ENCODE measurements at regions not wholly inside any gene's neighbourhood (a gene's known extent, or its start where the extent isn't known, plus 50 kb on each side); places are given as distances from the start of the nearest gene placed in this dataset.

GRCh38 chr15:25236143-25236860 is 202.5 kb downstream of the UBE3A start:
- no peak for DNase-seq
- Histone ChIP-seq H3K27ac (no peak overlapping the region), H3K4me3 (no peak overlapping the region), H3K4me1 (no peaks in the 10 kb centered on the region), H3K27me3 (no peaks in the 10 kb centered on the region), H3K9me3 (no peaks in the 10 kb centered on the region), H3K36me3 (no peaks in the 10 kb centered on the region), H3K9ac (ENCODE audit: low read depth in 2 of 2, low read length in 2 of 2) (no peak overlapping the region)
- TF ChIP-seq, protein P1, sequence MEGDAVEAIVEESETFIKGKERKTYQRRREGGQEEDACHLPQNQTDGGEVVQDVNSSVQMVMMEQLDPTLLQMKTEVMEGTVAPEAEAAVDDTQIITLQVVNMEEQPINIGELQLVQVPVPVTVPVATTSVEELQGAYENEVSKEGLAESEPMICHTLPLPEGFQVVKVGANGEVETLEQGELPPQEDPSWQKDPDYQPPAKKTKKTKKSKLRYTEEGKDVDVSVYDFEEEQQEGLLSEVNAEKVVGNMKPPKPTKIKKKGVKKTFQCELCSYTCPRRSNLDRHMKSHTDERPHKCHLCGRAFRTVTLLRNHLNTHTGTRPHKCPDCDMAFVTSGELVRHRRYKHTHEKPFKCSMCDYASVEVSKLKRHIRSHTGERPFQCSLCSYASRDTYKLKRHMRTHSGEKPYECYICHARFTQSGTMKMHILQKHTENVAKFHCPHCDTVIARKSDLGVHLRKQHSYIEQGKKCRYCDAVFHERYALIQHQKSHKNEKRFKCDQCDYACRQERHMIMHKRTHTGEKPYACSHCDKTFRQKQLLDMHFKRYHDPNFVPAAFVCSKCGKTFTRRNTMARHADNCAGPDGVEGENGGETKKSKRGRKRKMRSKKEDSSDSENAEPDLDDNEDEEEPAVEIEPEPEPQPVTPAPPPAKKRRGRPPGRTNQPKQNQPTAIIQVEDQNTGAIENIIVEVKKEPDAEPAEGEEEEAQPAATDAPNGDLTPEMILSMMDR (IDR thresholded peaks at IDR 0.05), result no peak
- intact Hi-C loops (cut with DNase I), result no loop called here

DNA sequence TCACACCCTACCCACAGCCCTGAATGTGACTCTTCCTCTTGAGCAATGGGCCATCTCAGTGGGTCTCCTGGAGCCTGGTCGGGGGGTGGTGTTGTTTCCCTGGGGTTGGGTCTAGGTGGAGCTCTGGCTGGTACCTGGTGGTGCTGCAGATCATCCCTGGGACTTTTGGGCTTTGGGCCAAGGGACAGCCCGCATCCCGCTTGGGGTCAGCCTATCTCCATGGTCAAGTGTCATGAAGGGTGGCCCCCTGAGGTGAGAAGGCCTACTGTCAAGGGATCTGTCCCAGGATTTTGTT is 202.0 kb downstream of the UBE3A start:
- TF ChIP-seq, protein P1 (IDR thresholded peaks at IDR 0.05), result no peak
- Histone ChIP-seq H3K9ac (ENCODE audit: low read depth in 2 of 2, low read length in 2 of 2) (no peak overlapping the region), H3K9me3 (no peaks in the 10 kb centered on the region), H3K36me3 (no peaks in the 10 kb centered on the region), H3K4me3 (no peak overlapping the region), H3K27ac (no peak overlapping the region), H3K4me1 (no peaks in the 10 kb centered on the region), H3K27me3 (no peaks in the 10 kb centered on the region)
- intact Hi-C loops (cut with DNase I), result no loop called here
- DNase-seq, result no peak

DNA sequence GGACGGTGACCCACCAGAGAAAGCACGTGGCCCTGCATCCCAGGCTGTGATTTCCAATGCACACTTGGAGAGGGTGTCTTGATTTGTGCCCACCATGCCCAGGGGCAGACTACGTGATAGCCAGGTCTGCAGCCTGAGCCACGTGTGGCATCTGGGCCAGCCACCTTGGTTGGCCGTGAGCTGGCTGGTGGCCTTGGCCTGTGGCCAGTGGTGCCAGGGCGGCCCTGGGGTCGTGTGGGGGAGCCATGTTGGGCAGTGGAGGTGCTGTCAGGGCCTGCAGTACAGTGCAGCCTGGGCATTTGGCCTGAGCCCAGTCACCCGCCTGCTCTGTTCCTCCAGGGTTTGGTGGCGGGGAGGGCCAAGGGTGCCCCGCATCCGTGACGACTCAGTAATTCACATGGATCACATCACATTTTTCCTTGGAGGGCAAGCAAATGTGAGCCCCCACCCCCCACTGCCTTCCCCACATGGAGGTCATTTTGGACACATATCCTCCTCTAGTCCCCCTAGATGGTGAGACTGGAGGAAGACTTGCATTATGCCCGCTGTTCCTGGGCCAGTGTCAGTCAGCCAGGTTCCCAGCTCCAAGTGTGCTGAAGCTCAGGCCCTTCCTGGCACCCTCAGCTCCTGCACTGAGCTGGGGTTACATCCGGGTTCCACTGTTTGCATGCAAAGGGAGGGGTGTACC is 201.4 kb downstream of the UBE3A start:
- Histone ChIP-seq H3K36me3 (no peaks in the 10 kb centered on the region), H3K9me3 (no peaks in the 10 kb centered on the region), H3K27ac (no peak overlapping the region), H3K4me3 (no peak overlapping the region), H3K27me3 (no peaks in the 10 kb centered on the region), H3K4me1 (no peaks in the 10 kb centered on the region), H3K9ac (ENCODE audit: low read depth in 2 of 2, low read length in 2 of 2) (no peak overlapping the region)
- TF ChIP-seq, protein P1 (IDR thresholded peaks at IDR 0.05), result no peak
- intact Hi-C loops (cut with DNase I), result no loop called here
- DNase-seq, result no peak

DNA sequence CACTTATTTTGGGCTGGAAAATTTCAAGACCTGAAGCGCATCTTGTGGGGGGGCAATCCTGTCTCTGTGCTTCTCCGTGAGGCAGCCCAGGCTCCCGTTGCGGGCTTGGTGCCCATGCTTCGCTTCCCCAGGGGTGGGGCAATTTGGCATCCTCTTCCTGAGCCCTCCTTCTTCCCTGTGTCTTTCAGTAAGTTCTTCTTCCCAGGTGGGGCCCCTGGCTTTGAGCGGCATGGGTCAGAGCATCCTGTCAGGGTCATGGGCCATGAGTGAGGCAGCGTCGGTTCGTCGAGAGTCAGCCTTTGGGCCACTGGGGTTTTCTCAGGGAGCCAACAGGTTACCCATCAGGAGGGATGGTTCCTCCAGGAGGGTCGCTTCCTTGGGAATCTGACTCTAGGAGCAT is 200.7 kb downstream of the UBE3A start:
- H3K9me3 ChIP-seq, result no peaks in the 10 kb centered on the region
- TF ChIP-seq, protein P1 (IDR thresholded peaks at IDR 0.05), result no peak
- intact Hi-C loops (cut with DNase I), result no loop called here

GRCh38 chr15:25238716-25239470 is 199.9 kb downstream of the UBE3A start:
- H3K9ac ChIP-seq (ENCODE audit: low read depth in 2 of 2, low read length in 2 of 2), result no peak overlapping the region
- H3K4me1 ChIP-seq, result no peaks in the 10 kb centered on the region
- TF ChIP-seq, protein P1 (IDR thresholded peaks at IDR 0.05), result no peak
- H3K36me3 ChIP-seq, result no peaks in the 10 kb centered on the region
- no peak overlapping the region for H3K4me3 ChIP-seq
- intact Hi-C loops (cut with DNase I), result no loop called here
- H3K27ac ChIP-seq, result no peak overlapping the region
- no peaks in the 10 kb centered on the region for H3K9me3 ChIP-seq
- no peaks in the 10 kb centered on the region for H3K27me3 ChIP-seq
- no peak for DNase-seq

More for the DNA sequence above, 200.7 kb downstream of the UBE3A start:
- DNase-seq, result no peak
- Histone ChIP-seq H3K27ac (no peak overlapping the region), H3K36me3 (no peaks in the 10 kb centered on the region), H3K4me3 (no peak overlapping the region), H3K4me1 (no peaks in the 10 kb centered on the region), H3K9ac (ENCODE audit: low read depth in 2 of 2, low read length in 2 of 2) (no peak overlapping the region), H3K27me3 (no peaks in the 10 kb centered on the region)
